HepG2 (cell line): ENCODE measurements at regions not wholly inside any gene's neighbourhood (a gene's known extent, or its start where the extent isn't known, plus 50 kb on each side); places are given as distances from the start of the nearest gene placed in this dataset.
A peak's percentile ranks its signal among the peaks of the same experiment; 100 is the strongest.

ENCODE experiments used
- ATAC-seq: fragments of 200-7000 bp; cut with Tn5 transposase; 3 replicates; pipeline ENCODE4 v1.9.1; 2020; ENCODE audit warnings: mild to moderate bottlenecking, moderate library complexity
- BruUV-seq: library from RNA; stranded (reverse); fragments of 400-500 nt; replicated peaks from 2 replicates; lab custom pipeline; 2021; lab: Mats Ljungman, UMichigan
- CTCF ChIA-PET: fragments of 300-600 bp; formaldehyde crosslinking; extraction: SDS; loops from one replicate; lab custom pipeline; 2021; ENCODE audit warnings: low total read pairs, inconsistent platforms, low intra/inter-chr PET ratio; lab: Yijun Ruan, JAX
- POLR2A ChIA-PET: fragments of 350-600 bp; sonication (Branson Sonifier 250); formaldehyde crosslinking; loops from one replicate; lab custom pipeline; 2020; ENCODE audit warnings: antibody characterized with exemption, inconsistent platforms; lab: Yijun Ruan, JAX
- DNase-seq: peaks from one replicate; pipeline ENCODE4 v3.0.0-alpha.2; 2015; ENCODE audit warnings: low spot score
- FAIRE-seq: peaks from 3 replicates; lab custom pipeline; 2011; peaks lifted over from hg19 to GRCh38; lab: Jason Lieb, UNC
- H2AFZ ChIP-seq: one replicate; pipeline ENCODE4 v1.6.1; 2011; ENCODE audit warnings: low read length, inconsistent platforms
- H3K27ac ChIP-seq: fragments of 300-600 bp; 3 replicates; pipeline ENCODE4 v1.8.0; 2011; ENCODE audit warnings: mixed run types, mild to moderate bottlenecking, mixed read lengths, low read length, inconsistent platforms; ENCODE audit not compliant: insufficient read depth; ENCODE audit errors: extremely low read length
- H3K27me3 ChIP-seq, 2 experiments: fragments of 200-600 bp in 1 of 2; 2 replicates in 1 of 2; 3 replicates in 1 of 2; pipeline versions ENCODE4 v1.6.0 to v1.8.0; 2011; ENCODE audit warnings: low read length in 2 of 2, mild to moderate bottlenecking in 2 of 2, moderate library complexity in 2 of 2, inconsistent platforms in 1 of 2; ENCODE audit not compliant: insufficient read depth in 2 of 2, control insufficient read depth in 1 of 2
- H3K36me3 ChIP-seq, 2 experiments: fragments of 200-600 bp in 1 of 2; replicated peaks in 1 of 2; 2 replicates in 1 of 2; 3 replicates in 1 of 2; pipeline versions ENCODE4 v1.5.1 to v1.8.0; 2011; ENCODE audit warnings: low read length in 2 of 2, inconsistent platforms in 1 of 2; ENCODE audit not compliant: insufficient read depth in 2 of 2, control insufficient read depth in 1 of 2
- H3K4me1 ChIP-seq: 2 replicates; pipeline ENCODE4 v1.5.1; 2012; ENCODE audit warnings: low read length, inconsistent platforms; ENCODE audit not compliant: insufficient read depth
- H3K4me2 ChIP-seq: 2 replicates; pipeline ENCODE4 v1.6.0; 2011; ENCODE audit warnings: low read depth, low read length, inconsistent platforms
- H3K4me3 ChIP-seq, 3 experiments: fragments of 200-600 bp in 1 of 3; sonication (generic), shearing (Covaris generic) in 1 of 3; replicated peaks in 1 of 3; 2 replicates each; pipeline ENCODE4 v1.5.1; 2011 to 2016; ENCODE audit warnings: low read length in 3 of 3, inconsistent platforms in 2 of 3, low read depth in 2 of 3, mild to moderate bottlenecking in 2 of 3, control low read depth in 1 of 3, mixed read lengths in 1 of 3; ENCODE audit not compliant: insufficient read depth in 1 of 3
- H3K79me2 ChIP-seq: one replicate; pipeline ENCODE4 v1.6.1; 2011; ENCODE audit warnings: low read length, inconsistent platforms; ENCODE audit not compliant: insufficient read depth
- H3K9ac ChIP-seq: 2 replicates; pipeline ENCODE4 v1.6.0; 2011; ENCODE audit warnings: mild to moderate bottlenecking, low read depth, low read length, inconsistent platforms; ENCODE audit not compliant: insufficient read depth
- H3K9me3 ChIP-seq: 2 replicates; pipeline ENCODE4 v1.5.1; 2012; ENCODE audit warnings: mild to moderate bottlenecking, low read length
- H4K20me1 ChIP-seq: 2 replicates; pipeline ENCODE4 v1.6.0; 2011; ENCODE audit warnings: inconsistent platforms, mild to moderate bottlenecking, low read length, moderate library complexity; ENCODE audit not compliant: insufficient read depth
- ELF3 ChIP-seq: IDR thresholded peaks from 2 replicates; pipeline ENCODE4 v1.6.1; 2016; ENCODE audit warnings: missing genetic modification reagents, missing compliant biosample characterization
- RARG ChIP-seq: sonication (generic); formaldehyde crosslinking; IDR thresholded peaks from 2 replicates; pipeline ENCODE4 v1.4.0; 2020; ENCODE audit warnings: low read depth, mild to moderate bottlenecking, missing genetic modification reagents
- RFX5 ChIP-seq: IDR thresholded peaks from 2 replicates; pipeline ENCODE4 v1.6.1; 2011; ENCODE audit warnings: low read depth, low read length, improper control_type of control experiment
- SALL1 ChIP-seq: sonication (generic); formaldehyde crosslinking; IDR thresholded peaks from 2 replicates; pipeline ENCODE4 v1.8.0; 2022; ENCODE audit warnings: mild to moderate bottlenecking, missing genetic modification reagents
- SALL2 ChIP-seq: sonication (generic); formaldehyde crosslinking; IDR thresholded peaks from 2 replicates; pipeline ENCODE4 v1.8.1; 2023; ENCODE audit warnings: mild to moderate bottlenecking, missing genetic modification reagents, inconsistent platforms
- SAP130 ChIP-seq: IDR thresholded peaks from 2 replicates; pipeline ENCODE4 v1.6.1; 2016; ENCODE audit warnings: low read depth
- SIN3A ChIP-seq: IDR thresholded peaks from 2 replicates; pipeline ENCODE4 v1.6.1; 2011; ENCODE audit warnings: low read depth, mild to moderate bottlenecking, control low read depth, low read length, borderline replicate concordance
- TSC22D2 ChIP-seq: sonication (generic); formaldehyde crosslinking; IDR thresholded peaks from 2 replicates; pipeline ENCODE4 v1.5.1; 2020; ENCODE audit warnings: missing genetic modification reagents, mild to moderate bottlenecking, borderline replicate concordance
- ZBTB1 ChIP-seq: sonication (generic); formaldehyde crosslinking; IDR thresholded peaks from 2 replicates; pipeline ENCODE4 v1.4.0; 2020; ENCODE audit warnings: missing genetic modification reagents, borderline replicate concordance
- ZFP37 ChIP-seq: sonication (generic); formaldehyde crosslinking; IDR thresholded peaks from 2 replicates; pipeline ENCODE4 v1.4.0; 2020; ENCODE audit warnings: missing genetic modification reagents, borderline replicate concordance
- ZNF10 ChIP-seq: sonication (generic); formaldehyde crosslinking; IDR thresholded peaks from 2 replicates; pipeline ENCODE4 v1.4.0; 2020; ENCODE audit warnings: mild to moderate bottlenecking, low read depth, missing genetic modification reagents, borderline replicate concordance
- ZNF281 ChIP-seq: sonication (generic); formaldehyde crosslinking; IDR thresholded peaks from 2 replicates; pipeline ENCODE4 v1.4.0; 2020; ENCODE audit warnings: missing genetic modification reagents, borderline replicate concordance
- ZNF329 ChIP-seq: sonication (generic); formaldehyde crosslinking; IDR thresholded peaks from 2 replicates; pipeline ENCODE4 v1.9.0; 2021; ENCODE audit warnings: low read depth, mild to moderate bottlenecking, missing genetic modification reagents
- ZNF331 ChIP-seq: sonication (generic); formaldehyde crosslinking; IDR thresholded peaks from 2 replicates; pipeline ENCODE4 v1.4.0; 2020; ENCODE audit warnings: missing genetic modification reagents
- ZNF34 ChIP-seq: sonication (generic); formaldehyde crosslinking; IDR thresholded peaks from 2 replicates; pipeline ENCODE4 v1.4.0; 2020; ENCODE audit warnings: mild to moderate bottlenecking, missing genetic modification reagents, borderline replicate concordance
- WGBS: methylation state at CpG from one replicate; pipeline ENCODE4 v1.1.6; 2017; ENCODE audit warnings: low lambda C conversion rate; 5-methylcytosine and 5-hydroxymethylcytosine counted together
- in situ Hi-C: cut with HindIII; loops from 2 replicates; pipeline ENCODE4 v1.10.0; 2017; ENCODE audit warnings: low pct_unique_long_range_greater_than_20kb; ENCODE audit not compliant: extremely low pct_ligation_motif_present
- intact Hi-C: fragments of 100-400 bp; cut with micrococcal nuclease; formaldehyde crosslinking; loops from one replicate; pipeline ENCODE4 v1.10.0; 2022; ENCODE audit not compliant: unreplicated experiment

GRCh38 chr4:31124008-31124585 lies 403.9 kb downstream of the PCDH7 start:
- BruUV-seq, result no TSS peak
- ATAC-seq, result peak; percentile 57
- TF ChIP-seq ZNF331 (CRISPR knock-in tag) (no peak), RFX5 (no peak), ZNF10 (no peak), SIN3A (no peak), ZFP37 (CRISPR knock-in tag) (no peak), SALL2 (CRISPR knock-in tag) (no peak), ZNF329 (CRISPR knock-in tag) (no peak), ZNF281 (no peak), RARG (no peak), TSC22D2 (CRISPR knock-in tag) (no peak), ZBTB1 (CRISPR knock-in tag) (no peak), SAP130 (no peak), SALL1 (CRISPR knock-in tag) (no peak), ZNF34 (no peak), ELF3 (CRISPR knock-in tag) (no peak)
- CTCF ChIA-PET, result no interaction called here
- intact Hi-C loops, result no loop called here
- no peak overlapping the region for H2AFZ ChIP-seq
- DNase-seq, result no peak
- WGBS, result 7% methylated on average over 7 of the region's 7 CpGs
- H3K4me2 ChIP-seq, result no peak overlapping the region
- H3K27me3 ChIP-seq, result no peaks in the 10 kb centered on the region; a peak in 1 of 5 replicates
- no peaks in the 10 kb centered on the region for H3K79me2 ChIP-seq
- POLR2A ChIA-PET, result no interaction called here
- no peak for FAIRE-seq
- H4K20me1 ChIP-seq, result no peaks in the 10 kb centered on the region
- H3K27ac ChIP-seq, result no peak overlapping the region
- no peaks in the 10 kb centered on the region for H3K36me3 ChIP-seq
- in situ Hi-C loops, result no loop called here
- no peaks in the 10 kb centered on the region for H3K9me3 ChIP-seq
- no peak overlapping the region for H3K4me3 ChIP-seq
- H3K4me1 ChIP-seq, result no peaks in the 10 kb centered on the region
- no peak overlapping the region for H3K9ac ChIP-seq
